ENCODE measurements at regions not wholly inside any gene's neighbourhood (a gene's known extent, or its start where the extent isn't known, plus 50 kb on each side); places are given as distances from the start of the nearest gene placed in this dataset.

DNA sequence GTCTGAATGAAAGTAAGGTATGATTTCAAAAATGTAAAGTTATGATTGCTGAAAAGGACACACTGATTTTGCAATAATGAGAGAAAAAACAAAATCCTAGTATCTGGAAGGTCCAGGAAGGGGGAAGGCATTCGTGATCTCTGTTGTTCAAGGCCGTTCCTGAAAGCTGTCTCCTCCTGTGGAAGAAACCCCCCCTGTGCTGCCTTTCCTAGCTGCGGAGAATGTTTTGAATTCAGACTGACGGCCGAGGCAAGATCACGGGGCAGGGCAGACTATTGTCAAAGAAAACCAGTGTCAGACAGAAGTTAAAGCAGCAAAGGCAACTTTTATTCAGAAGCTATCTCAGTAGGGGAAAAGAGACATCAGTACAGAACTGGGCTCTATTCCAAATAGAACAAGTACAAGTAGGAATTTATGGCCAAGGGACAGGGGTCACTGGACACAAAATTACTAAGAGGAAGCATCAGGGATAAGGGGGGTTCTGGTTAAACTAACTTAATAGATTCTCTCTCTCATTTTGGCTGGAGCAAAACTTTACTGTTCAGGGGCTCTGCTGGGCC is 61.9 kb upstream of the IGFBPL1 start:
- TF ChIP-seq, protein P1, sequence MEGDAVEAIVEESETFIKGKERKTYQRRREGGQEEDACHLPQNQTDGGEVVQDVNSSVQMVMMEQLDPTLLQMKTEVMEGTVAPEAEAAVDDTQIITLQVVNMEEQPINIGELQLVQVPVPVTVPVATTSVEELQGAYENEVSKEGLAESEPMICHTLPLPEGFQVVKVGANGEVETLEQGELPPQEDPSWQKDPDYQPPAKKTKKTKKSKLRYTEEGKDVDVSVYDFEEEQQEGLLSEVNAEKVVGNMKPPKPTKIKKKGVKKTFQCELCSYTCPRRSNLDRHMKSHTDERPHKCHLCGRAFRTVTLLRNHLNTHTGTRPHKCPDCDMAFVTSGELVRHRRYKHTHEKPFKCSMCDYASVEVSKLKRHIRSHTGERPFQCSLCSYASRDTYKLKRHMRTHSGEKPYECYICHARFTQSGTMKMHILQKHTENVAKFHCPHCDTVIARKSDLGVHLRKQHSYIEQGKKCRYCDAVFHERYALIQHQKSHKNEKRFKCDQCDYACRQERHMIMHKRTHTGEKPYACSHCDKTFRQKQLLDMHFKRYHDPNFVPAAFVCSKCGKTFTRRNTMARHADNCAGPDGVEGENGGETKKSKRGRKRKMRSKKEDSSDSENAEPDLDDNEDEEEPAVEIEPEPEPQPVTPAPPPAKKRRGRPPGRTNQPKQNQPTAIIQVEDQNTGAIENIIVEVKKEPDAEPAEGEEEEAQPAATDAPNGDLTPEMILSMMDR (IDR thresholded peaks at IDR 0.05) = no peak
- TF ChIP-seq POLR2AphosphoS5 (IDR thresholded peaks at IDR 0.05) (no peak), POLR2A (IDR thresholded peaks at IDR 0.05) (no peak)
